HepG2 (cell line): ENCODE measurements at regions not wholly inside any gene's neighbourhood (a gene's known extent, or its start where the extent isn't known, plus 50 kb on each side); places are given as distances from the start of the nearest gene placed in this dataset.

Experiments
- ATAC-seq: fragments of 200-7000 bp; cut with Tn5 transposase; 3 replicates; pipeline ENCODE4 v1.9.1; 2020; ENCODE audit warnings: mild to moderate bottlenecking, moderate library complexity
- BruUV-seq: library from RNA; stranded (reverse); fragments of 400-500 nt; replicated peaks from 2 replicates; lab custom pipeline; 2021; lab: Mats Ljungman, UMichigan
- CTCF ChIA-PET: fragments of 300-600 bp; formaldehyde crosslinking; extraction: SDS; loops from one replicate; lab custom pipeline; 2021; ENCODE audit warnings: low total read pairs, inconsistent platforms, low intra/inter-chr PET ratio; lab: Yijun Ruan, JAX
- POLR2A ChIA-PET: fragments of 350-600 bp; sonication (Branson Sonifier 250); formaldehyde crosslinking; loops from one replicate; lab custom pipeline; 2020; ENCODE audit warnings: antibody characterized with exemption, inconsistent platforms; lab: Yijun Ruan, JAX
- DNase-seq: peaks from one replicate; pipeline ENCODE4 v3.0.0-alpha.2; 2015; ENCODE audit warnings: low spot score
- FAIRE-seq: peaks from 3 replicates; lab custom pipeline; 2011; peaks lifted over from hg19 to GRCh38; lab: Jason Lieb, UNC
- H2AFZ ChIP-seq: one replicate; pipeline ENCODE4 v1.6.1; 2011; ENCODE audit warnings: low read length, inconsistent platforms
- H3K27ac ChIP-seq: fragments of 300-600 bp; 3 replicates; pipeline ENCODE4 v1.8.0; 2011; ENCODE audit warnings: mixed run types, mild to moderate bottlenecking, mixed read lengths, low read length, inconsistent platforms; ENCODE audit not compliant: insufficient read depth; ENCODE audit errors: extremely low read length
- H3K27me3 ChIP-seq, 2 experiments: fragments of 200-600 bp in 1 of 2; 2 replicates in 1 of 2; 3 replicates in 1 of 2; pipeline versions ENCODE4 v1.6.0 to v1.8.0; 2011; ENCODE audit warnings: low read length in 2 of 2, mild to moderate bottlenecking in 2 of 2, moderate library complexity in 2 of 2, inconsistent platforms in 1 of 2; ENCODE audit not compliant: insufficient read depth in 2 of 2, control insufficient read depth in 1 of 2
- H3K36me3 ChIP-seq, 2 experiments: fragments of 200-600 bp in 1 of 2; replicated peaks in 1 of 2; 2 replicates in 1 of 2; 3 replicates in 1 of 2; pipeline versions ENCODE4 v1.5.1 to v1.8.0; 2011; ENCODE audit warnings: low read length in 2 of 2, inconsistent platforms in 1 of 2; ENCODE audit not compliant: insufficient read depth in 2 of 2, control insufficient read depth in 1 of 2
- H3K4me1 ChIP-seq: 2 replicates; pipeline ENCODE4 v1.5.1; 2012; ENCODE audit warnings: low read length, inconsistent platforms; ENCODE audit not compliant: insufficient read depth
- H3K4me2 ChIP-seq: 2 replicates; pipeline ENCODE4 v1.6.0; 2011; ENCODE audit warnings: low read depth, low read length, inconsistent platforms
- H3K4me3 ChIP-seq, 3 experiments: fragments of 200-600 bp in 1 of 3; sonication (generic), shearing (Covaris generic) in 1 of 3; replicated peaks in 1 of 3; 2 replicates each; pipeline ENCODE4 v1.5.1; 2011 to 2016; ENCODE audit warnings: low read length in 3 of 3, inconsistent platforms in 2 of 3, low read depth in 2 of 3, mild to moderate bottlenecking in 2 of 3, control low read depth in 1 of 3, mixed read lengths in 1 of 3; ENCODE audit not compliant: insufficient read depth in 1 of 3
- H3K79me2 ChIP-seq: one replicate; pipeline ENCODE4 v1.6.1; 2011; ENCODE audit warnings: low read length, inconsistent platforms; ENCODE audit not compliant: insufficient read depth
- H3K9ac ChIP-seq: 2 replicates; pipeline ENCODE4 v1.6.0; 2011; ENCODE audit warnings: mild to moderate bottlenecking, low read depth, low read length, inconsistent platforms; ENCODE audit not compliant: insufficient read depth
- H3K9me3 ChIP-seq: 2 replicates; pipeline ENCODE4 v1.5.1; 2012; ENCODE audit warnings: mild to moderate bottlenecking, low read length
- H4K20me1 ChIP-seq: 2 replicates; pipeline ENCODE4 v1.6.0; 2011; ENCODE audit warnings: inconsistent platforms, mild to moderate bottlenecking, low read length, moderate library complexity; ENCODE audit not compliant: insufficient read depth
- FOXK1 ChIP-seq: sonication (generic); formaldehyde crosslinking; IDR thresholded peaks from 2 replicates; pipeline ENCODE4 v1.4.0; 2020; ENCODE audit warnings: low read depth, missing genetic modification reagents, borderline replicate concordance
- GPBP1L1 ChIP-seq: sonication (generic); formaldehyde crosslinking; IDR thresholded peaks from 2 replicates; pipeline ENCODE4 v1.5.0; 2020; ENCODE audit warnings: mild to moderate bottlenecking, missing genetic modification reagents
- MEF2D ChIP-seq: sonication (generic); formaldehyde crosslinking; IDR thresholded peaks from 2 replicates; pipeline ENCODE4 v1.5.1; 2020; ENCODE audit warnings: mild to moderate bottlenecking, missing genetic modification reagents
- TGIF2 ChIP-seq: IDR thresholded peaks from 2 replicates; pipeline ENCODE4 v1.6.1; 2016; ENCODE audit warnings: control low read depth, missing compliant biosample characterization
- ZNF33B ChIP-seq: sonication (generic); formaldehyde crosslinking; IDR thresholded peaks from 2 replicates; pipeline ENCODE4 v1.5.1; 2020; ENCODE audit warnings: mild to moderate bottlenecking, missing genetic modification reagents
- ZNF552 ChIP-seq: sonication (generic); formaldehyde crosslinking; IDR thresholded peaks from 2 replicates; pipeline ENCODE4 v1.9.0; 2022; ENCODE audit warnings: missing genetic modification reagents, mild to moderate bottlenecking, borderline replicate concordance
- ZNF709 ChIP-seq: sonication (generic); formaldehyde crosslinking; IDR thresholded peaks from 2 replicates; pipeline ENCODE4 v1.5.0; 2020; ENCODE audit warnings: mild to moderate bottlenecking, missing genetic modification reagents
- WGBS: methylation state at CpG from one replicate; pipeline ENCODE4 v1.1.6; 2017; ENCODE audit warnings: low lambda C conversion rate; 5-methylcytosine and 5-hydroxymethylcytosine counted together
- in situ Hi-C: cut with HindIII; loops from 2 replicates; pipeline ENCODE4 v1.10.0; 2017; ENCODE audit warnings: low pct_unique_long_range_greater_than_20kb; ENCODE audit not compliant: extremely low pct_ligation_motif_present
- intact Hi-C: fragments of 100-400 bp; cut with micrococcal nuclease; formaldehyde crosslinking; loops from one replicate; pipeline ENCODE4 v1.10.0; 2022; ENCODE audit not compliant: unreplicated experiment
- TF ChIP-seq, protein P1 (sequence below): sonication (generic); formaldehyde crosslinking; IDR thresholded peaks from 2 replicates; pipeline ENCODE4 v1.4.0; 2020; ENCODE audit warnings: mild to moderate bottlenecking, missing genetic modification reagents

DNA sequence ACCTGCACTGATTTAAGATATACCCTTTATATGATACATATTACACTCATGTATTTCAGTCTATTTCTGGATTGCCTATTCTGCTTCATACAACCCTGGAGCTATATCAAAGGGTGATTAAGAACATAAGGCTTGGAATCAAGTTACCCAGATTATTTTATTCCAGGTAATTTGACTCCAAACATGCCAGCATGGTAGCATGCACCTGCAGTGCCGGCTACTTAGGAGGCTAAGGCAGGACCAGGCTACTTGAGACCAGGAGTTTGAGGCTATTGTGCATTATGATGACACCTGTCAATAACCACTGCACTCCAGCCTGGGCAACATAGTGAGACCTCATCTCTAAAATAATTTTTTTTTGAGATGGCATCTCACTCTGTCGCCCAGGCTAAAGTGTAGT, 50.4 kb upstream of the NEO1 start:
- Histone ChIP-seq H3K9ac (no peak overlapping the region), H2AFZ (no peak overlapping the region), H3K36me3 (no peaks in the 10 kb centered on the region), H3K27ac (no peak overlapping the region), H3K9me3 (no peaks in the 10 kb centered on the region), H3K4me3 (no peak overlapping the region), H4K20me1 (no peaks in the 10 kb centered on the region), H3K4me2 (no peak overlapping the region), H3K79me2 (no peaks in the 10 kb centered on the region), H3K27me3 (peaks cover 0 to 11% of the 10 kb centered on the region in 2 experiments; a peak in 2 of 5 replicates), H3K4me1 (no peaks in the 10 kb centered on the region)
- ChIA-PET POLR2A (no interaction called here), CTCF (no interaction called here)
- 27% methylated on average over 2 of the region's 2 CpGs for WGBS
- BruUV-seq, result no TSS peak
- intact Hi-C loops, result no loop called here
- FAIRE-seq (no peak), DNase-seq (no peak), ATAC-seq (no peak)
- TF ChIP-seq FOXK1 (CRISPR knock-in tag), result no peak
- no peak for TF ChIP-seq GPBP1L1
- TF ChIP-seq, protein P1, sequence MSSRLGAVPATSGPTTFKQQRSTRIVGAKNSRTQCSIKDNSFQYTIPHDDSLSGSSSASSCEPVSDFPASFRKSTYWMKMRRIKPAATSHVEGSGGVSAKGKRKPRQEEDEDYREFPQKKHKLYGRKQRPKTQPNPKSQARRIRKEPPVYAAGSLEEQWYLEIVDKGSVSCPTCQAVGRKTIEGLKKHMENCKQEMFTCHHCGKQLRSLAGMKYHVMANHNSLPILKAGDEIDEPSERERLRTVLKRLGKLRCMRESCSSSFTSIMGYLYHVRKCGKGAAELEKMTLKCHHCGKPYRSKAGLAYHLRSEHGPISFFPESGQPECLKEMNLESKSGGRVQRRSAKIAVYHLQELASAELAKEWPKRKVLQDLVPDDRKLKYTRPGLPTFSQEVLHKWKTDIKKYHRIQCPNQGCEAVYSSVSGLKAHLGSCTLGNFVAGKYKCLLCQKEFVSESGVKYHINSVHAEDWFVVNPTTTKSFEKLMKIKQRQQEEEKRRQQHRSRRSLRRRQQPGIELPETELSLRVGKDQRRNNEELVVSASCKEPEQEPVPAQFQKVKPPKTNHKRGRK (CRISPR knock-in tag), result no peak
- no peak for TF ChIP-seq ZNF552 (CRISPR knock-in tag)
- TF ChIP-seq ZNF709 (CRISPR knock-in tag), result no peak
- no peak for TF ChIP-seq TGIF2 (CRISPR knock-in tag)
- no peak for TF ChIP-seq ZNF33B (CRISPR knock-in tag)
- no peak for TF ChIP-seq MEF2D (CRISPR knock-in tag)
- in situ Hi-C loops, result no loop called here
